Epithelial cell of esophagus (primary cell): ENCODE measurements at regions not wholly inside any gene's neighbourhood (a gene's known extent, or its start where the extent isn't known, plus 50 kb on each side); places are given as distances from the start of the nearest gene placed in this dataset.

Source experiments
- DNase-seq: peaks from one replicate; pipeline ENCODE4 v3.0.0; 2010; ENCODE audit warnings: low read depth
- H3K4me3 ChIP-seq: 2 replicates; pipeline ENCODE4 v1.5.1; 2011; ENCODE audit warnings: mild to moderate bottlenecking, low read length, control low read depth
- TF ChIP-seq, protein P1 (sequence below): IDR thresholded peaks from 2 replicates; pipeline ENCODE4 v1.5.1; 2011; ENCODE audit warnings: low read depth, mild to moderate bottlenecking, low read length, control low read depth, inconsistent platforms; ENCODE audit not compliant: insufficient read depth; ENCODE audit errors: missing control alignments

DNA sequence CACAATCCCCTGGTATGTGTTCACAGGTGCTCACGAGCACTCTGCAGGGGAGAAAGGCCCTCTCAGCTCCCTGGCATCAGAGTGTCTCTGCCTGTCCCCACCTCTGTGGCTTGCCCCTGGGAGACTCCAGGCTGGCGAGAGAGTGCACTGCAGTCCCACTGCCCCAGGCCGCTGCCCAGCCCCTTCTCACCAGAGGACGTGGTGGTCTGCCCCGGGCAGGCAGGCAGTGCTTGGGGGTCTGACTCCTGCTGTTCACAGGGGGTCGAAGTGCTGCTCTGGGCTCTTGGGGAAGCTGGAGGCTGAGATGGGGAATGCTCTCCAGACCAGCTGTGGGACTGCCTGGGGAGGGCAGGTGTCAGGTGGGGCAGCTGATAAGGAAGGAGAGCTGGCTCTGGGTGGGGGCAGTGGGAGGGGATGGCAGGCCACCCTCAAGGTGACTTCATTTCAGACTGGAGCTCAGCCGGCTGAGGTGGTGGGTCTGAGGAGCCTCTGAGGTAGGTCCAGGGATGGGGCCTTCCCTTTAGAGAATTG, 151.0 kb upstream of the B3GAT1 start:
- DNase-seq: no peak
- TF ChIP-seq, protein P1, sequence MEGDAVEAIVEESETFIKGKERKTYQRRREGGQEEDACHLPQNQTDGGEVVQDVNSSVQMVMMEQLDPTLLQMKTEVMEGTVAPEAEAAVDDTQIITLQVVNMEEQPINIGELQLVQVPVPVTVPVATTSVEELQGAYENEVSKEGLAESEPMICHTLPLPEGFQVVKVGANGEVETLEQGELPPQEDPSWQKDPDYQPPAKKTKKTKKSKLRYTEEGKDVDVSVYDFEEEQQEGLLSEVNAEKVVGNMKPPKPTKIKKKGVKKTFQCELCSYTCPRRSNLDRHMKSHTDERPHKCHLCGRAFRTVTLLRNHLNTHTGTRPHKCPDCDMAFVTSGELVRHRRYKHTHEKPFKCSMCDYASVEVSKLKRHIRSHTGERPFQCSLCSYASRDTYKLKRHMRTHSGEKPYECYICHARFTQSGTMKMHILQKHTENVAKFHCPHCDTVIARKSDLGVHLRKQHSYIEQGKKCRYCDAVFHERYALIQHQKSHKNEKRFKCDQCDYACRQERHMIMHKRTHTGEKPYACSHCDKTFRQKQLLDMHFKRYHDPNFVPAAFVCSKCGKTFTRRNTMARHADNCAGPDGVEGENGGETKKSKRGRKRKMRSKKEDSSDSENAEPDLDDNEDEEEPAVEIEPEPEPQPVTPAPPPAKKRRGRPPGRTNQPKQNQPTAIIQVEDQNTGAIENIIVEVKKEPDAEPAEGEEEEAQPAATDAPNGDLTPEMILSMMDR: no peak

DNA sequence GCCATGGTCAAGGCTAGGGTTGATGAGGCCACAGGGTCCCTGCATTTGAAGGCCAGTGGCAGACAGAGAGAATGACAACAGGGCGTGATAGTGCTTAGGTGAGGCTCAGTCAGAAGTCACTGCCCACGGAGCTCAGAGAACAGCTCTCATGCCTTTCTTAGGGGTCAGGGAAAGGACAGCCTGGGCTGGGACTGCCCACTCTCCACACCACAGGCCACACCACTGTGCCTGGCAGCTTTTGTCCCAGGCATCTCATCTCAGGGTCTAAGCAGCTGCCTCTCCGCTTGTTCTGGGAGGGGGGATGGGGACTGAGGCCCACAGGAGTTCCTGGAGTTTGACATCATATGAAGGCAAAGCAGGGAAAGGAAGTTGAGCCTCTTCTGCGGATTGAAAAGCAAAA, 150.2 kb upstream of the B3GAT1 start:
- no peak overlapping the region for H3K4me3 ChIP-seq
- TF ChIP-seq, protein P1: no peak
- DNase-seq: no peak

More for the DNA sequence above, 151.0 kb upstream of the B3GAT1 start:
- no peak overlapping the region for H3K4me3 ChIP-seq

DNA sequence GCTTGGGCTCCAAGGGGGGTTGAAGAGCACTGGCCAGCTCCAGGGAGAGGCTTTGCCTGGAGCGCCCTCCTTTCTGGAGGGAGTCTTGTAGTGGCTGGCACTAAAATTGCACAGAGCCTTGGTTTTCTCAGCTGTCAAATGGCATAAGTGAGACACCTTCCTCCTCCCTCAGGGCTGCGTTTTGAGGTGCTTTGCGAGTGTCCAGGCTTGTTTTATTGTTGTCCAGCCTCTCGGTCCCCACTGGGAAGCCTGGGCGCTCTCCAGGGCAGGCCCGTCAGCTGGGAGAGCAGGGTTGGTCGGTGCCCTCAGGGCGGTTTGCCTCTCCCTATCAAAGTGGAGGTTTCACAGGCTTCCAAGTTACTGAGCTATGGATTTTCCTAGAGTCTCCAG, 149.3 kb upstream of the B3GAT1 start:
- no peak overlapping the region for H3K4me3 ChIP-seq
- no peak for DNase-seq
- TF ChIP-seq, protein P1: no peak

DNA sequence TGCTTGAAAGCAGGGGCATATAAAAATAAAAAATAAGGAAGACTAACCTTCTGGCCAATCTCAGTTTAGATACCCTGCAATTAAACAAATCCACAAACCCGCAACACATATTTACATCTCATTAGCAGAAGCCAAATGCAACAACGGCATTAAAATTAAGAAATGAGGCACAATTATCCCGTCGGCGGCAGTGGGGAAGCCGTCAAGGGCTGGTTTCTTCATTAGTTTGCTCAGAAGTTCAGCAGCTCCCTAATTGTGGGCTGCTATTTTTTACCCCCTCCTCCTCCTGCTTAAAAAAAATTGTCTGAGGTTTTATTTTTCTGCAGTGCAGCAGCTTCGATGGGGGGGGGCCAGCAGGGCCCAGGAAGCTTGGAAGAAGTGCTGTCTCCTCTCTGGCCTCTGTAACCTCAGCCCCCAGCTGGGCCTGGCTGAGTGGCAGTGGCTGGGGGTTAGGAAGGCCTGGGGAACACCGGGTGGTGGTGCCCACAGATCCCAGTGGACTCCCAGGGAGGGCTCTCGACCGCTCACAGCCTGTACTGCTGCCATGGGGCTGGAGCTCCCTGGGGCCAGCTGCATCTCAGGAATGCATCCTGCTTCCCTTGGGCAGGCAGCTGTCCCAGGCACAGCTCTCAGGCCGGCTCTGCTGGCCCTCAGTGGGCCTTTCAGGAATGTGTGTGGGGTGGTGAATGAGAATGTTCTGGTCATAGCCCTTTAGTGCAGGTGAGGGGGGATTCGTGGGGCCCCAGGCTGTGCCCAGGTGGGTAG, 148.7 kb upstream of the B3GAT1 start:
- no peak overlapping the region for H3K4me3 ChIP-seq
- TF ChIP-seq, protein P1: no peak
- DNase-seq: no peak

DNA sequence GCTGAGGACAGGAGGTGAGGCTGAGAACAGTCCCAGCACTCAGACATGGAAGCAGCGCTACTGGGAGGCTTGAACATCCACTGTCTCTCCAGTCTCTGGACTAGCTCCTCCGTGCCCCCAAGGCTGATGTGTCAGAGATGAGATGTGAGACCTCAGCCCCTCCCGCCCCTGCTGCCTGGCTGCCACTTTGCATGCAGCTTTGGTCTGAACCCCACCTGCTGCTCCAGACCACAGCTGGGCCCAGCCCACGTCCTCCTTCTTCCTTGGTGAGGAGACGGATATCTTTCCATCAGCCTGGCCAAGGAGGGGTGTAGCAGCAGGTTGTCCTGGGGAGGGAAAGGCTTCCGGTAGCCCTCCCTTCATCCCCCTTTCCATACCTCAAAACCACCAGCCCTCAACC, 148.0 kb upstream of the B3GAT1 start:
- DNase-seq: no peak
- TF ChIP-seq, protein P1: no peak
- H3K4me3 ChIP-seq: no peak overlapping the region

DNA sequence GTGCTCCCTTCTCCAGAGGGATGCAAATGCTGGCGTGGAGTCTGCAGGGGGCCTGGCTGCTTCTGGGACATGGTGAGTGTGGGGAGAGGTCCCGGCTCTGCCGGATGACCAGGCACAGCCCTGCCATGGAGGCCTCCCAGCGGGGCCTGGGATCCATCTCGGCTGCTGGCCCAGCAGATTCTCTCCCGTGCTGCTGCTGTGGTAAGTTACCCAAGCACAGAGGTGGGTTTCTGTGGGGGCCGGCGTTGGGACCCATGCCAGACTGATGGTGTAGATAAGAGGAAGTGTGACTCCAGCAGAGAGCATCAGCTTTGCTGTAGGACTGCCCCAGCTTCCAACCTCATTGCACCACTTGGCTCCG, 147.5 kb upstream of the B3GAT1 start:
- no peak for DNase-seq
- H3K4me3 ChIP-seq: no peak overlapping the region
- TF ChIP-seq, protein P1: no peak
